Panc1 (cell line): ENCODE measurements at regions not wholly inside any gene's neighbourhood (a gene's known extent, or its start where the extent isn't known, plus 50 kb on each side); places are given as distances from the start of the nearest gene placed in this dataset.

Experiments
- ATAC-seq: fragments of 200-7000 bp; cut with Tn5 transposase; 2 replicates; pipeline ENCODE4 v1.9.1; 2020; ENCODE audit warnings: mild to moderate bottlenecking, moderate library complexity
- BruUV-seq: library from RNA; stranded (reverse); fragments of 400-500 nt; replicated peaks from 2 replicates; lab custom pipeline; 2021; lab: Mats Ljungman, UMichigan
- CTCF ChIA-PET: fragments of 300-600 bp; sonication (Branson Sonifier 250); formaldehyde crosslinking; loops from one replicate; lab custom pipeline; 2022; ENCODE audit warnings: antibody characterized with exemption; lab: Charles Lee
- POLR2A ChIA-PET: fragments of 300-600 bp; sonication (Branson Sonifier 250); formaldehyde crosslinking; loops from one replicate; lab custom pipeline; 2022; ENCODE audit warnings: antibody characterized with exemption; lab: Charles Lee
- DNase-seq: peaks from one replicate; pipeline ENCODE4 v3.0.0-alpha.2; 2010; ENCODE audit warnings: low read depth, low spot score
- H3K27ac ChIP-seq: 2 replicates; pipeline ENCODE4 v1.5.1; 2011; ENCODE audit warnings: mild to moderate bottlenecking, low read length, inconsistent platforms
- H3K27me3 ChIP-seq: fragments of 200-500 bp; sonication (Bioruptor generic); 2 replicates; pipeline ENCODE4 v1.6.0; 2014; ENCODE audit warnings: low read length, inconsistent platforms; ENCODE audit not compliant: control insufficient read depth, insufficient read depth
- H3K36me3 ChIP-seq: fragments of 200-500 bp; sonication (Bioruptor generic); 2 replicates; pipeline ENCODE4 v1.5.1; 2014; ENCODE audit warnings: inconsistent platforms, mild to moderate bottlenecking, low read length, moderate library complexity; ENCODE audit not compliant: control insufficient read depth, insufficient read depth
- H3K4me1 ChIP-seq: 2 replicates; pipeline ENCODE4 v1.5.1; 2011; ENCODE audit warnings: inconsistent platforms, mild to moderate bottlenecking, low read length, moderate library complexity; ENCODE audit not compliant: control insufficient read depth, insufficient read depth
- H3K4me3 ChIP-seq, 2 experiments: 2 replicates each; pipeline ENCODE4 v1.5.1; 2011 to 2012; ENCODE audit warnings: low read depth in 2 of 2, low read length in 2 of 2, mild to moderate bottlenecking in 2 of 2, inconsistent platforms in 1 of 2, moderate library complexity in 1 of 2
- H3K9me3 ChIP-seq: fragments of 200-500 bp; sonication (Bioruptor generic); 2 replicates; pipeline ENCODE4 v1.5.1; 2014; ENCODE audit warnings: low read depth, mild to moderate bottlenecking, inconsistent platforms, low read length, moderate library complexity; ENCODE audit not compliant: control insufficient read depth, insufficient read depth
- POLR2AphosphoS5 ChIP-seq: IDR thresholded peaks from 2 replicates; pipeline ENCODE4 v1.6.1; 2012; ENCODE audit warnings: mild to moderate bottlenecking, low read depth, low read length, moderate library complexity
- REST ChIP-seq, 2 experiments: IDR thresholded peaks; 2 replicates each; pipeline ENCODE4 v1.6.1; 2011 to 2012; ENCODE audit warnings: low read depth in 2 of 2, control low read depth in 1 of 2, low read length in 1 of 2, mild to moderate bottlenecking in 1 of 2, moderate library complexity in 1 of 2; ENCODE audit not compliant: insufficient read depth in 1 of 2
- SIN3A ChIP-seq: IDR thresholded peaks from 2 replicates; pipeline ENCODE4 v1.6.1; 2012; ENCODE audit warnings: low read depth, mild to moderate bottlenecking, low read length, moderate library complexity, borderline replicate concordance; ENCODE audit not compliant: insufficient read depth
- TCF7L2 ChIP-seq: IDR thresholded peaks from 2 replicates; pipeline ENCODE4 v1.6.1; 2011; ENCODE audit warnings: mild to moderate bottlenecking, low read depth, low read length, inconsistent platforms
- in situ Hi-C: cut with HindIII; loops from 2 replicates; pipeline ENCODE4 v1.10.0; 2016; ENCODE audit warnings: low sequenced_read_pairs, low pct_unique_long_range_greater_than_20kb
- intact Hi-C: fragments of 100-400 bp; cut with micrococcal nuclease; formaldehyde crosslinking; loops from one replicate; pipeline ENCODE4 v1.10.0; 2022; ENCODE audit not compliant: unreplicated experiment
- TF ChIP-seq, protein P1 (sequence below): fragments of 450-650 bp; IDR thresholded peaks from 2 replicates; pipeline ENCODE4 v1.5.1; 2017; ENCODE audit warnings: mild to moderate bottlenecking

- no peak overlapping the region for H3K4me3 ChIP-seq
- no peaks in the 10 kb centered on the region for H3K9me3 ChIP-seq
- DNase-seq (no peak), ATAC-seq (no peak)
- no peaks in the 10 kb centered on the region for H3K36me3 ChIP-seq
- no TSS peak for BruUV-seq
- H3K4me1 ChIP-seq = peaks cover 18% of the 10 kb centered on the region
- ChIA-PET CTCF (no interaction called here), POLR2A (no interaction called here)
- intact Hi-C loops (no loop called here), in situ Hi-C loops (no loop called here)
- no peaks in the 10 kb centered on the region for H3K27me3 ChIP-seq
- peak overlapping the region; percentile 54; the same call in 1 of the 2 replicates for H3K27ac ChIP-seq
- TF ChIP-seq SIN3A (no peak), REST (IDR thresholded peaks at IDR 0.05; ENCODE audit: insufficient read depth in 1 of 2, low read depth in 2 of 2, low read length in 1 of 2) (no peak), POLR2AphosphoS5 (no peak), TCF7L2 (no peak)
- TF ChIP-seq, protein P1, sequence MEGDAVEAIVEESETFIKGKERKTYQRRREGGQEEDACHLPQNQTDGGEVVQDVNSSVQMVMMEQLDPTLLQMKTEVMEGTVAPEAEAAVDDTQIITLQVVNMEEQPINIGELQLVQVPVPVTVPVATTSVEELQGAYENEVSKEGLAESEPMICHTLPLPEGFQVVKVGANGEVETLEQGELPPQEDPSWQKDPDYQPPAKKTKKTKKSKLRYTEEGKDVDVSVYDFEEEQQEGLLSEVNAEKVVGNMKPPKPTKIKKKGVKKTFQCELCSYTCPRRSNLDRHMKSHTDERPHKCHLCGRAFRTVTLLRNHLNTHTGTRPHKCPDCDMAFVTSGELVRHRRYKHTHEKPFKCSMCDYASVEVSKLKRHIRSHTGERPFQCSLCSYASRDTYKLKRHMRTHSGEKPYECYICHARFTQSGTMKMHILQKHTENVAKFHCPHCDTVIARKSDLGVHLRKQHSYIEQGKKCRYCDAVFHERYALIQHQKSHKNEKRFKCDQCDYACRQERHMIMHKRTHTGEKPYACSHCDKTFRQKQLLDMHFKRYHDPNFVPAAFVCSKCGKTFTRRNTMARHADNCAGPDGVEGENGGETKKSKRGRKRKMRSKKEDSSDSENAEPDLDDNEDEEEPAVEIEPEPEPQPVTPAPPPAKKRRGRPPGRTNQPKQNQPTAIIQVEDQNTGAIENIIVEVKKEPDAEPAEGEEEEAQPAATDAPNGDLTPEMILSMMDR = no peak
These were observed 169.5 kb upstream of the IER5L start for GRCh38 chr9:129347316-129348120.

DNA sequence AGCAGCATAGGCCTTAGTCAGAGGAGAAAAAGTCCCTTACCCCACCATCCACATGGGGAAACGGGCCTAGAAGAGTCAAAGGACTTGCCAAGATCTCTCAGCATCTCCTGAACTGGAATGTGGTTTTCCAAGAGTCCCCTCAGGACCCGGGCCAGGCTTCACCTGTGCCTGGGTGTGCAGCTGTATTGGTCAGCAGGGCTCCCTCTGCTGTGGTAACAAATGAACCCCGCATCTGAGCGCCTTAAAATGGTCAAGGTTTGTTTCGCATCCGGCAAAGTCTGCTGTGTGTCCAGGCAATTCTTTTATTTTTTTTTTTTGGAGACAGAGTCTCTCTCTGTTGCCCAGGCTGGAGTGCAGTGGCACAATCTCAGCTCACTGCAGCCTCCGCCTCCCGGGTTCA is 168.0 kb upstream of the IER5L start:
- in situ Hi-C loops = no loop called here
- POLR2A ChIA-PET = interaction anchor here (0.8 kb wide), 1 partner anchor 132 kb away, joined by 3 read pairs; no protein-coding TSS in a partner anchor

More for the DNA sequence above, 168.0 kb upstream of the IER5L start:
- H3K9me3 ChIP-seq = no peaks in the 10 kb centered on the region
- H3K4me1 ChIP-seq = peaks cover 13% of the 10 kb centered on the region
- H3K27ac ChIP-seq = peak overlapping the region; percentile 45; the same call in 1 of the 2 replicates
- CTCF ChIA-PET = no interaction called here
- TF ChIP-seq TCF7L2 = no peak
- TF ChIP-seq POLR2AphosphoS5 = no peak
- TF ChIP-seq SIN3A = no peak
- TF ChIP-seq, protein P1 = no peak
- no peaks in the 10 kb centered on the region for H3K36me3 ChIP-seq
- ATAC-seq = no peak
- BruUV-seq = no TSS peak
- H3K27me3 ChIP-seq = no peaks in the 10 kb centered on the region
- H3K4me3 ChIP-seq = no peak overlapping the region
- no peak for DNase-seq
- intact Hi-C loops = no loop called here
